ENCODE measurements at regions not wholly inside any gene's neighbourhood (a gene's known extent, or its start where the extent isn't known, plus 50 kb on each side); places are given as distances from the start of the nearest gene placed in this dataset.

GRCh38 chr1:8118031-8118451 lies 91.9 kb upstream of the ERRFI1 start:
- Histone ChIP-seq H3K9me2 (ENCODE audit: insufficient read depth) (no peaks in the 10 kb centered on the region), H3F3A (ENCODE audit: insufficient read depth, low read depth) (peaks cover 70% of the 10 kb centered on the region), H3K27me3 (ENCODE audit: insufficient read depth, low read depth) (no peaks in the 10 kb centered on the region), H3K4me3 (no peak overlapping the region), H3K4me2 (no peak overlapping the region), H3K9me3 (ENCODE audit: insufficient read depth, low read depth) (no peaks in the 10 kb centered on the region), H3K27ac (peak overlapping the region; percentile 100), H3K4me1 (replicated peaks; ENCODE audit: insufficient read depth) (peaks cover 81% of the 10 kb centered on the region), H4K20me1 (ENCODE audit: insufficient read depth) (no peaks in the 10 kb centered on the region), H2AFZ (no peak overlapping the region), H3K79me2 (ENCODE audit: low read depth) (no peaks in the 10 kb centered on the region), H3K36me3 (ENCODE audit: low read depth) (no peaks in the 10 kb centered on the region)
- intact Hi-C loops (cut with micrococcal nuclease; ENCODE audit: unreplicated experiment): no loop called here
- no peak for DNase-seq
- TF ChIP-seq CTCF (conservative IDR thresholded peaks at IDR 0.05) (no peak), EZH2 (IDR thresholded peaks at IDR 0.05; ENCODE audit: low read depth) (no peak)
- ChIA-PET CTCF (no interaction called here), POLR2A (ENCODE audit: unreplicated experiment) (no interaction called here)
- no TSS peak for BruUV-seq (replicated peaks)

GRCh38 chr1:8116894-8117264 lies 90.8 kb upstream of the ERRFI1 start:
- Histone ChIP-seq H3F3A (ENCODE audit: insufficient read depth, low read depth) (peaks cover 58% of the 10 kb centered on the region), H3K9me3 (ENCODE audit: insufficient read depth, low read depth) (no peaks in the 10 kb centered on the region), H3K79me2 (ENCODE audit: low read depth) (no peaks in the 10 kb centered on the region), H3K36me3 (ENCODE audit: low read depth) (no peaks in the 10 kb centered on the region), H3K9me2 (ENCODE audit: insufficient read depth) (no peaks in the 10 kb centered on the region), H2AFZ (peak overlapping the region; percentile 43; the same call in 1 of the 2 replicates), H3K27me3 (ENCODE audit: insufficient read depth, low read depth) (no peaks in the 10 kb centered on the region), H4K20me1 (ENCODE audit: insufficient read depth) (no peaks in the 10 kb centered on the region), H3K27ac (peak overlapping the region; percentile 91), H3K4me1 (replicated peaks; ENCODE audit: insufficient read depth) (peaks cover 69% of the 10 kb centered on the region), H3K4me3 (no peak overlapping the region), H3K4me2 (peak overlapping the region; percentile 63)
- TF ChIP-seq EZH2 (IDR thresholded peaks at IDR 0.05; ENCODE audit: low read depth): no peak
- TF ChIP-seq CTCF (conservative IDR thresholded peaks at IDR 0.05): no peak
- DNase-seq: no peak
- ChIA-PET POLR2A (ENCODE audit: unreplicated experiment) (no interaction called here), CTCF (no interaction called here)
- intact Hi-C loops (cut with micrococcal nuclease; ENCODE audit: unreplicated experiment): no loop called here
- no TSS peak for BruUV-seq (replicated peaks)

GRCh38 chr1:8115769-8116167 lies 89.7 kb upstream of the ERRFI1 start:
- peaks cover 47% of the 10 kb centered on the region for H3F3A ChIP-seq (ENCODE audit: insufficient read depth, low read depth)
- no peaks in the 10 kb centered on the region for H3K9me2 ChIP-seq (ENCODE audit: insufficient read depth)
- H3K79me2 ChIP-seq (ENCODE audit: low read depth): no peaks in the 10 kb centered on the region
- TF ChIP-seq CTCF (conservative IDR thresholded peaks at IDR 0.05) (no peak), EZH2 (IDR thresholded peaks at IDR 0.05; ENCODE audit: low read depth) (no peak)
- H3K27ac ChIP-seq: peak overlapping the region; percentile 91
- no peaks in the 10 kb centered on the region for H3K9me3 ChIP-seq (ENCODE audit: insufficient read depth, low read depth)
- intact Hi-C loops (cut with micrococcal nuclease; ENCODE audit: unreplicated experiment): no loop called here
- H3K27me3 ChIP-seq (ENCODE audit: insufficient read depth, low read depth): no peaks in the 10 kb centered on the region
- ChIA-PET POLR2A (ENCODE audit: unreplicated experiment) (no interaction called here), CTCF (no interaction called here)
- no peak overlapping the region; the same call in 1 of the 2 replicates for H3K4me2 ChIP-seq
- H3K4me3 ChIP-seq: no peak overlapping the region
- peaks cover 59% of the 10 kb centered on the region for H3K4me1 ChIP-seq (replicated peaks; ENCODE audit: insufficient read depth)
- H2AFZ ChIP-seq: no peak overlapping the region
- no peaks in the 10 kb centered on the region for H3K36me3 ChIP-seq (ENCODE audit: low read depth)
- no peaks in the 10 kb centered on the region for H4K20me1 ChIP-seq (ENCODE audit: insufficient read depth)
- no peak for DNase-seq
- BruUV-seq (replicated peaks): no TSS peak

Data from PC-9 (cell line).